HCEC 1CT (cell line): ENCODE measurements at regions not wholly inside any gene's neighbourhood (a gene's known extent, or its start where the extent isn't known, plus 50 kb on each side); places are given as distances from the start of the nearest gene placed in this dataset.

ENCODE experiments used
- DNase-seq: peaks from one replicate; pipeline ENCODE4 v3.0.0-alpha.2; 2017

- DNase-seq, result no peak
Observed at GRCh38 chr16:80299416-80299815, 241.4 kb upstream of the DYNLRB2 start.

GRCh38 chr16:80298676-80299075 lies 242.1 kb upstream of the DYNLRB2 start:
- DNase-seq, result no peak

- DNase-seq, result no peak
Observed at GRCh38 chr16:80296034-80296433, 244.8 kb upstream of the DYNLRB2 start.

DNA sequence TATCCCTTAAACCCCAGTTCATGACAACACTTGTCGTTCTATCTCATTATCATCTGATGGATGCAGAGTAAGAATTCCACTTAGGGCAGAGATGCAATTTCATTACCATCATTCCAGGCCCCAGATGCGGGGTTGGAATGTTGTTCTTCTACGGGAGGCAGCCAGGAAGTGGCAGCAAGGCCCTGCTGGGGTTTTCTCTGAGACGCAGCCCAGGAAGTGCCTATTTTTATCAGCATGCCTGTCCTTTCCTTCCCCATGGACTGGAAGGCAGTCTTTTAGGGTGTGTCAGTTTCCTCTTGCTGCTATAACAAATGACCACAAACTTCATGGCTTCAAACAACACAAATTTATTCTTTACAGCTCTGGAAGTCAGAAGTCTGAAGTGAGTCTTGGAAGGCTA lies 246.6 kb upstream of the DYNLRB2 start:
- DNase-seq, result no peak

DNA sequence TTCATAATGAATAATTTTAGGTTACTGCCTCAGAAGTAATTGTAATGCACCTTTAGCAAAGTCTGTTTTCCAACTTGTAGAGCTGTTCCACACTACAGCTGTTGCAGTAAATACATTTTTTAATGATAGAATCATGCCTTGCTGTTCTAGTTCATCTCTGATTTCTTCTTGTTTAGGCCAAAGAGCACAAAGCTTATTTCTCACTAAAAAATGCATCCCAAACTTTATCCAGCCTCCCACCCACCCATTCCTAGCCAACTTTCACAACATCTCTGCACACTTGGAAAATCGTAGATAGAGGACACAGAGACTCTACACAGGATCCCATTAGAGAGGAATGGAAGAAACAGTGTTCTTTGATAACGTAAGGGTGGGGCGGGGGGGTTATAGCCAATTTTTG lies 252.2 kb upstream of the DYNLRB2 start:
- no peak for DNase-seq

- DNase-seq, result no peak
Observed at GRCh38 chr16:80287674-80288073, 253.1 kb upstream of the DYNLRB2 start.

DNA sequence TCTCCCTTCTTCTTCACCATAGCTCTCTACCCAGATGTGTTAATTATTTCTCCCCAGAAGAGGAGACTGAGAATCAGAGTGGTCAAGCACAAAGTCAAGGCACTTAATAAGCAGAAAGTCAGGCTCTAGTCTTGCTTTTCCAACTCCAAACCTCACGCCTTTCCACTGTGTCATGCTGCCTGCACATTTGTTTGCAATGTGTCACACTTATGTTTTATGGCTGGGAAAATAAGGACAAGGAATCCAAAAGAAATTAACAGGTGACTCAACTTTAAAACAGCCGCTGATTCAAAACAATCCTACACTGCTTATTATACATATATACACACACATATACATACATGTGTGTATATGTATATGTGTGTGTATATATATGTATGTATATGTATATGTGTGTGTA lies 255.7 kb upstream of the DYNLRB2 start:
- DNase-seq, result peak; percentile 31

GRCh38 chr16:80283466-80284392 lies 257.1 kb upstream of the DYNLRB2 start:
- DNase-seq, result no peak

GRCh38 chr16:80280557-80280956 lies 260.2 kb upstream of the DYNLRB2 start:
- DNase-seq, result no peak

GRCh38 chr16:80279656-80280055 lies 261.1 kb upstream of the DYNLRB2 start:
- DNase-seq, result no peak

DNA sequence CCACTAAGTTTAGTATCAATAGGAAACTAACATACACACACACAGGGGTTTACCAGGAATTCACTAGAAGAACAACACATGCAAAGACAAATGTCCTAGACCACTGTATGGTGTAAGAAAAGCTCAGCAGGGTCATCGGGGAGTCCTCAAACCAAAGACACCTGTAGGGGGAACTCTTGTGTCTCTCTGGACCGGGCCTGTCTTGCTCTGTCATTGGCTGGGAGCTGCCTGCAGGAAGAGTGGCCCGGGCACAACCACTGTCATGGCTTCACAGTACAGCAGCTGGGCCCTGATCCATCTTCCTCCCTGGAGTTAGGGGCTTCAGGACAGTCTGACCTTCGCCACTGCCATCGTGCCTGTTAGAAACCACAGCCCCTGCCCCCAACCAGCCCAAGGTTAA lies 263.6 kb upstream of the DYNLRB2 start:
- DNase-seq, result no peak

DNA sequence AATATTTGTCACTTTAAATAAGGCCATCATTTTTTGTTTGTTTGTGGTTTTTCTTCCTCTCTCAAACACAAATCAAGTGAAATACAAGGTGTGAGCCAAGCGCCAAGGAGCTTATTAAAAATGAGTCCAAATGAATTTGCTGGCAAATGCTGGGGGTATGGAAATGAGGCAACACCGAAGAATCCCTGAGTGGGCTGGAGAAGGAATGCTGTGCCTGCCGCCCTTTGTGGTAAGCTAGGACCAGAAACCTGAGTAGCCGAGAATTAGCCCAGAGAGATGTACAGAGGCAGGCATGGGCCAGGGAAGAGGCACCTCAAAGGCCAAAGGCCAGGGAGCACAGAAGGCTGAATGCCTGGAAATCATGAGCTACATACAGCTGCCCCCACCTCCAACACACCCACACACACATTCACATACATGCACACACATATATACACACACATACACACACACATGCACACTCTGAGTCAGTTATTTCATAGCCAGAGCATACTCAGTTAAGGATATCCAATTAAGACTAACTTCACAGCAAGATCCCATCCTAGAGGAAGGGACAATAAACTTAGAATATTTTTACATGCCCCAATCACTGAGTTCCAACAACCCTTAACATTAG lies 266.1 kb upstream of the DYNLRB2 start:
- DNase-seq, result no peak

GRCh38 chr16:80273635-80274538 lies 266.9 kb upstream of the DYNLRB2 start:
- DNase-seq, result peak; percentile 3

DNA sequence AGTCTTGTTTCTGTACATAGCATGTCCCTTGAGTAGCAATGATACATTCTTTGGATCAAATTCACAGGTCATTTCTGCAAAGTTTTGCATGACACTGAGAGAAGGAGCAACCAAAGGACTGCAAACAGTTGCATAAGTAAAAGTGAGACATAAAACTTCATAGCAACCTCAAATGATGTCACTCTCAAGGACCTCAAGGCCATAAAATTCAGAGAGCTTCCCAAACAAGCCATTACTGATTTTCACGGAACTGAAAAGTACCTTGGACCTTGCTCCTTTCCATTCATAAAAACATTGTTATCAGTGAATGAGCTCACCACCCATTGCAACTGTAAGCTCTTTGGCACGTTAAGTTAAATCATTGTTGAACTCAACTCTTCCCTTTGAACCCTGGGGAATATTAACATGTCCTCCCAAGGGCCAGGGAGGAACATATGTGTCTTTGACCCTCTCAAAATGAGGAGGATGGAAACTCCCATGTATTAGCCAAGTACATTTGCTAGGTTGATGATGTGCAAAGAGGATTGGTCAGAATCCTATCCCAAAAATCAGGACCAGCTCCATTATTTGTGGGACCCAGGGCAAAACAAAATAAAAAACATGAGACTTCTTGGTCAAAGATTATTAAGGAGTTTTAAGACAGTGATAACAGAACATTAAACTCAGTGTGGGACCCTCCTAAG lies 275.0 kb upstream of the DYNLRB2 start:
- no peak for DNase-seq

DNA sequence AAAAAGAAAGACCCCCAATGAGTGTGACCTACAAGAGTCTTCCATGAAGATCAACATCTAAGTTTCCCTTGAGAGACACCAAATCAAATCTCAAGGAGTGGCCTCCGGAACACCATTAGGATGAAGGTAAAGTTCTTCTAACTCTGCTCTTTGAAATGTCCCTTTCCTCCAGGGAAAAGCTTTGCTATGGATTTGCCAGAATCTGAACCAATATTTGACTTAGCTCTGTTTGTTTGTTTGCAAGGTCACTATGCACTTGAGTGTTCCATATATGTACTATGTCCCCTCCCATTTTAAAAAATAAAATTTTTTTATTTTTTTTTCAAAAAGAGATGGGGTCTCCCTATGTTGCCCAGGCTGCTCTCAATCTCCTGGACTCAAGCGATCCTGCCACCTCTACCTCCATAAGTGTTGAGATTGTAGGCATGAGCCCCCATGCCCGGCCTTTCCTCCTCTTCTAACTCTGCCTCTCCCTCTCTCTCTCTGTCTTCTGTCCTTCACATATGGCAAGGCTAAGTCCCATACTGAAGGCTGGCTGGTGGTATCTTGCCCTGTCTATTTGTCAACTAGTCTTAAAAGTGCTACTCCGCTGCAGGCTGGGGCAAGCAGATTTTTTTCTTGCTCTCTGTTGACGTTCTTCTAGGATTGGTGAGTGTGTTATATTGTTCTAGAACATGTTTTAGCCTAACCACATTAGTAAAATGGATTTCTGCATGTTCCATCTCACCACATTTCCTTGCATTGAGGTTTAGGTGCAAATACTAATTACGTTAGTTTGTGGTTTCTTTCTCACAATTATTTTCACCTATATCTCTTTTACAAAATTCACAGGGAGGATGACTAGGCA lies 276.7 kb upstream of the DYNLRB2 start:
- DNase-seq, result no peak

GRCh38 chr16:80263181-80263823 lies 277.5 kb upstream of the DYNLRB2 start:
- DNase-seq, result no peak

DNA sequence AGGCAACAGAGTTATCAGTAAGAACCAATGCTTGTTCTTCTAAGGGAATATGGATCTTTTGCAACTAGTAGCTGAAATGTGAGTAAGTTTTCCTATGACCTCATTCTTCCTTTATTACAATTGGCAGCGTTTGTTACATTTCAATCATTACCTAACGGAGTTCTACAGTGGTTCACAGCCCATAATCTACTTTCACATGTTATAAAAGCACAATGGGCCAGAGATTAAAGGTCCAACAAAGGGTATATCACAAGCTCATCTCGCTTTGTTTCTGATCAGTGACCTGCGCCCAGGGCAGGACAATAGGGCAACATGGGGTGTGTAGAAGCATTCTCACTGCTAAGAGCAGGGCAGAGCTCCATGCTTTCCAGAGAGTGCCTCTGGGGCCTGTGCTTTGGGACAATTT lies 279.9 kb upstream of the DYNLRB2 start:
- DNase-seq, result no peak

DNA sequence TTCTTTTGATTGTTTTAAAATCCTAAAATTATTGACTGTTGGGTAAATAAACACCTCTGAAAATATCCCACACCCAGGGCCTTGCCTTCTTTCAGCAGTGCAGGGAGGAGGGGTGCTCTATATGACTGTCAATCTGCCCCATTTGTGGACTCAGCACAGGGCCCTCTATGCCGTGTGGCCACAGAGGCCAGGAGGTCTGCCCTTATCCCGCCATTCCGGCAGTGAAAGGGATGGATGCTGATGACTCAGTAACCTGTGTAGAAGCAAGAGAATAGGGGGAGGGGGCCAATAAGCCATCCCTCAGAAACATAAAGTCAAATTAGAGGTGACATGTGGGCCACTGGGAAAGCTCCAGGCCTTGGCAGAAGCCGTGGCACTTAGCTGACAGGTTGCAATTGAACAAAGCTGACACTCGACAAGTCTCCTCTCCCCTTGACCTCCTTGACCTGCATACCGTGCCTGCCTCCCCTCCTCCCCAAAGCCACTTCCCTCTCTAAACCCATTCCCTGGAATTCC lies 281.4 kb upstream of the DYNLRB2 start:
- no peak for DNase-seq

DNA sequence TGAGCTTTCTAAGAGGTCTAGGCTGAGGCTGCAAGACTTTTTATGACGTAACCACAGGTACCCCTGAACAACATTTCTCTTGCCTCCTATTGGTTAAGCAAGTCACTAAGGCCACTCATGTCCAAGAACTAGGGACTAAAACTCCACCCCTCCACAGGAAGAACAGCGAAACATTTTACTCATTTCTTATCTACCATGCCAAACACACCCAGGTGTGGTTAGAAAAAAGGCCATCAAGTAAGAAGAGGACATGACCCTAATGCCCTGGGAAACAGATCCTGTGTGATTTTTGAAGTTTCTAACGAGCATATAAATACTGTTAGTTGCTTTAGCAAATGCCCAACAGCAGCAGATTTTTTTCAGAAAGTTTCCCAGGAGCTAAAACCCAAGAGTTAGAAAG lies 282.4 kb upstream of the DYNLRB2 start:
- no peak for DNase-seq

GRCh38 chr16:80254970-80255369 lies 285.8 kb upstream of the DYNLRB2 start:
- no peak for DNase-seq

GRCh38 chr16:80253741-80254140 lies 287.1 kb upstream of the DYNLRB2 start:
- DNase-seq, result no peak
